Activated CD8-positive, alpha-beta memory T cell treated with anti-CD3 and anti-CD28 coated beads, Interleukin-2, amount 10 ng/mL, durations not matched to agents 7 days and 5 days (primary cell): ENCODE measurements at regions not wholly inside any gene's neighbourhood (a gene's known extent, or its start where the extent isn't known, plus 50 kb on each side); places are given as distances from the start of the nearest gene placed in this dataset.
A peak's percentile ranks its signal among the peaks of the same experiment; 100 is the strongest.

Experiments used
- ATAC-seq: fragments of 150-1000 bp; cut with Tn5 transposase; one replicate; pipeline ENCODE4 v1.10.0; 2021; ENCODE audit warnings: moderate library complexity
- CTCF ChIA-PET: fragments of 350-600 bp; sonication (Branson Sonifier 250); formaldehyde crosslinking; loops from one replicate; lab custom pipeline; 2021; ENCODE audit warnings: antibody characterized with exemption; lab: Charles Lee
- DNase-seq: peaks from one replicate; pipeline ENCODE4 v3.0.0-alpha.2; 2020
- H3K27ac Mint-ChIP-seq: one replicate; pipeline ENCODE4 v1.8.0; 2021; ENCODE audit warnings: mild to moderate bottlenecking, mixed read lengths
- H3K27me3 Mint-ChIP-seq: one replicate; pipeline ENCODE4 v1.8.0; 2021; ENCODE audit warnings: mixed read lengths
- H3K36me3 Mint-ChIP-seq: one replicate; pipeline ENCODE4 v1.8.0; 2021; ENCODE audit warnings: mild to moderate bottlenecking, mixed read lengths
- H3K4me1 Mint-ChIP-seq: one replicate; pipeline ENCODE4 v1.8.0; 2021; ENCODE audit warnings: mixed read lengths
- H3K4me3 Mint-ChIP-seq: one replicate; pipeline ENCODE4 v1.8.0; 2021; ENCODE audit warnings: mild to moderate bottlenecking, moderate library complexity, mixed read lengths
- H3K9me3 Mint-ChIP-seq: one replicate; pipeline ENCODE4 v1.8.0; 2022; ENCODE audit warnings: low read depth, mixed read lengths

GRCh38 chr10:120977897-120978296 lies 126.7 kb downstream of the WDR11 start:
- Mint-ChIP-seq H3K27me3 (peaks cover 41% of the 10 kb centered on the region), H3K36me3 (no peaks in the 10 kb centered on the region), H3K4me1 (peaks cover 3% of the 10 kb centered on the region), H3K27ac (no peak overlapping the region), H3K4me3 (no peak overlapping the region), H3K9me3 (no peaks in the 10 kb centered on the region)
- CTCF ChIA-PET = no interaction called here
- DNase-seq (no peak), ATAC-seq (no peak)

DNA sequence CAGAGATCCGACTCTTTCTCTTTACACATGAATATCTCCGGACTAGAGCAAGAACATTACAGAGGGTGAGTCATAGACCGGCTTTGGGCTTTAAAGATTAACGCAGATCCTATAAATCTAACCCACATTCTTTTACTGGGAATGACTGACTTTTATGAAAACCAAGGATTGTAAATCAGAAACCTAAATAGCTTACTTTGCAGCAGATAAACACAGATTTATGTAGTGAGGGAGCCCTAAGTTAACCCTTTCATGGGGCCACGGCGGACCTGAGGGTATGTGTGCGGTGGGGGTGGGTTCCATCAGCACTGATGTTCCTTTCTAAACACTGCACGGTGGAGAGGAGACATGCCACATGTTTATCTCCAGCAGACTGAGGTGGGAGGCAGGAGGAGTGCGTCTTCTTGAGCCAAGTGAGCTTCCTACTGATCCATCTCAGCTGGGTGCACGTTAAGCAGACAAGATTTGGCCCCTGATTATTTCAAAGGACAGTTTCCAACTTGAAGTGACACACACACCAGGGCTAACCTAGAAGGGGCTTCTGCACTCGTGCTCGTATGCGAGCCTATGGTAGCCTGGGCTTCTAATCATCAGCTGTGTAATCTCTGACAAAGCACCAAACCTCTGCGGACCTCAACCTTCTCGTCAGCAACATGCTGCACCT lies 127.6 kb downstream of the WDR11 start:
- H3K27me3 Mint-ChIP-seq = peaks cover 41% of the 10 kb centered on the region
- H3K4me1 Mint-ChIP-seq = peaks cover 3% of the 10 kb centered on the region
- H3K9me3 Mint-ChIP-seq = no peaks in the 10 kb centered on the region
- H3K27ac Mint-ChIP-seq = no peak overlapping the region
- no peaks in the 10 kb centered on the region for H3K36me3 Mint-ChIP-seq
- ATAC-seq = no peak
- no peak for DNase-seq
- H3K4me3 Mint-ChIP-seq = no peak overlapping the region
- CTCF ChIA-PET = no interaction called here

GRCh38 chr10:120979435-120980278 lies 128.5 kb downstream of the WDR11 start:
- ATAC-seq = no peak
- Mint-ChIP-seq H3K27me3 (peaks cover 41% of the 10 kb centered on the region), H3K9me3 (no peaks in the 10 kb centered on the region), H3K36me3 (no peaks in the 10 kb centered on the region), H3K4me1 (peaks cover 3% of the 10 kb centered on the region), H3K4me3 (peak overlapping the region; percentile 13), H3K27ac (no peak overlapping the region)
- DNase-seq = no peak
- CTCF ChIA-PET = no interaction called here

GRCh38 chr10:120980279-120981255 lies 129.4 kb downstream of the WDR11 start:
- H3K27ac Mint-ChIP-seq = no peak overlapping the region
- DNase-seq (no peak), ATAC-seq (no peak)
- H3K36me3 Mint-ChIP-seq = no peaks in the 10 kb centered on the region
- peaks cover 2% of the 10 kb centered on the region for H3K9me3 Mint-ChIP-seq
- H3K4me3 Mint-ChIP-seq = no peak overlapping the region
- CTCF ChIA-PET = no interaction called here
- peaks cover 3% of the 10 kb centered on the region for H3K4me1 Mint-ChIP-seq
- peaks cover 41% of the 10 kb centered on the region for H3K27me3 Mint-ChIP-seq

DNA sequence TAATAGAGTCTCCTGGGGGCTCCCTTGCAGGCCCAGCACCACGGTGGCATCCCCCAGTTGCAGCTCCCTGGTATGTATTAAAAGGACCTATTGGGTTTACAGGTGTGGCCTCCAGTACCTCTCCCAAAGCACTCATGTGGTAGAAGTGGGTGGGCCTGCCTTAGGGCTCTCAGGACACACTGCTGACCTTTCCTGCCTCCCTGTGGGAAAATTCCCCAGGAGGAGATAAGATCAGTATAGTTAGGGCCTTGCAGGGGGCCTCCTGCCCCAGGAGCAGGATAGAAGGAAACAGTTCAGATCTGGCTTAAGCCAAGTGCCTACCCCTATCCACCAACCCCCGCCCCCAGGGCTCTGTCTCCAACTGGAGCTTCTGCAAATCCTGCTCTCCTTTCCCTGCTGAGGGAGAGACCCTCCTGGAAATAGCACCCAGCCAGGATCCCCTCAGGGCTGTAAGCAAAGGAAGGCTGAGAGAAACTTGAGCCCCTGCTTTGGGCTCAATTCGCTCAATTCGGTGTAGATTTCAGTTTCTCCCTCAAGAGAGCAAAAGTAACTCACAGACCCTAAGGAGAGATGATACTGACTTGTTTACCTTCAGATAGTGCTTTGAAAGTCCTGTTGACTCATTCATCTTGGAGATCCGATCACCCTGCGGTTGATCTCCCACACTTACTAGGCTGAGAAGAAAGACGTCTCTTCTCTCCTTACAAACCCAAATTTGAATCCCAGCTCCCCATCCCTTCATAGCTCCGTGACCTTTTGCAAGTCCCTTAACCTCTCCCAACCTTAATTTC lies 130.6 kb downstream of the WDR11 start:
- H3K36me3 Mint-ChIP-seq = no peaks in the 10 kb centered on the region
- no peak overlapping the region for H3K4me3 Mint-ChIP-seq
- H3K4me1 Mint-ChIP-seq = peaks cover 3% of the 10 kb centered on the region
- no peak for ATAC-seq
- peaks cover 41% of the 10 kb centered on the region for H3K27me3 Mint-ChIP-seq
- no peak for DNase-seq
- no peak overlapping the region for H3K27ac Mint-ChIP-seq
- CTCF ChIA-PET = no interaction called here
- peaks cover 2% of the 10 kb centered on the region for H3K9me3 Mint-ChIP-seq

DNA sequence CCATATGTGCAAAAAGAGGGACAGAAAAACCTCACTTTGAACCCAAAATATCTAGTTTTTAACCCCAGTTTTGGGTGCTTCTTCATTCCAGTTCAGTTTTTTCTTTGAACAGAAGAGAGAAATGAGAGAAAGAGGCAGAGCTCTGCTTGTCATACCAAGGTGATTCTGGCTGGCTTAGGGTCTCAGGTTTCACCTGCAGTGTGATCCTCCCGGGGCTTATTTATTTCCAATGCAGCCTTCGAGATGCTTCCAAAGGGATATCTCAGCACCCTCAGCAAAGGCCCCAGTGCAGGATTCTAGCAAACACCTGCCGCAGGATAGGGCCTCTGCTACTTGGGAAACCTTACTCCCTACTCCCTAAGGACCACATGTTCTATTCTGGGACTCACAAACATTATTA lies 131.3 kb downstream of the WDR11 start:
- Mint-ChIP-seq H3K27ac (no peak overlapping the region), H3K36me3 (no peaks in the 10 kb centered on the region), H3K4me1 (peaks cover 9% of the 10 kb centered on the region), H3K9me3 (peaks cover 2% of the 10 kb centered on the region), H3K4me3 (no peak overlapping the region), H3K27me3 (peaks cover 39% of the 10 kb centered on the region)
- CTCF ChIA-PET = no interaction called here
- no peak for ATAC-seq
- no peak for DNase-seq

GRCh38 chr10:120983721-120984120 lies 132.6 kb downstream of the WDR11 start:
- no peak overlapping the region for H3K27ac Mint-ChIP-seq
- H3K9me3 Mint-ChIP-seq = peaks cover 2% of the 10 kb centered on the region
- no peak for DNase-seq
- peaks cover 28% of the 10 kb centered on the region for H3K27me3 Mint-ChIP-seq
- peaks cover 9% of the 10 kb centered on the region for H3K4me1 Mint-ChIP-seq
- ATAC-seq = no peak
- H3K4me3 Mint-ChIP-seq = no peak overlapping the region
- no peaks in the 10 kb centered on the region for H3K36me3 Mint-ChIP-seq
- CTCF ChIA-PET = interaction anchor here (1.2 kb wide), 1 partner anchor 14 kb away, joined by 3 read pairs; no protein-coding TSS in a partner anchor

DNA sequence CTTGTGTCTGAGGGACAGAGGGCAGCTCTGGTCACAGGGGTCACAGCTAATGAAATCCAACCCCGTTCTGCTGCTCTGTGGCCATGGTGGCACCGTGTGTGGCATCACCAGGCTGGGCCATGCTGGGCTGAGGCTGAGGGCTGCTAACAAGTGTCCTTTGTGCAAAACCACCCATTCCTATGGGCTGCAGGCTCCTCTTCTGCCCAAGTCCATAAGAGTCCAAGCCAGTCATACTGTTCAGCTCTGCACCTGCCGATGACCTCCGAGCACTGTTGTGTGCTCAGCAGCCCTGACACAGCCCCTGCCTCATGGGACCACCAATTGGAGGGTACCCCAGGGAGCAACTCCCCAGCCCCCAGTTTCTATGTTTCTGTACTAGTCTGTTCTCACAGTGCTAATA lies 133.1 kb downstream of the WDR11 start:
- Mint-ChIP-seq H3K4me3 (no peak overlapping the region), H3K9me3 (peaks cover 4% of the 10 kb centered on the region), H3K4me1 (peaks cover 9% of the 10 kb centered on the region), H3K27ac (no peak overlapping the region), H3K36me3 (no peaks in the 10 kb centered on the region), H3K27me3 (peaks cover 23% of the 10 kb centered on the region)
- DNase-seq = no peak
- CTCF ChIA-PET = interaction anchor here (1.2 kb wide), 1 partner anchor 14 kb away, joined by 3 read pairs; no protein-coding TSS in a partner anchor
- ATAC-seq = no peak

GRCh38 chr10:120987359-120987758 lies 136.2 kb downstream of the WDR11 start:
- CTCF ChIA-PET = interaction anchor here (0.6 kb wide), 1 partner anchor 1715 kb away, joined by 3 read pairs; no protein-coding TSS in a partner anchor
- peaks cover 7% of the 10 kb centered on the region for H3K4me1 Mint-ChIP-seq
- DNase-seq = no peak
- peaks cover 5% of the 10 kb centered on the region for H3K9me3 Mint-ChIP-seq
- H3K4me3 Mint-ChIP-seq = no peak overlapping the region
- no peaks in the 10 kb centered on the region for H3K27me3 Mint-ChIP-seq
- no peaks in the 10 kb centered on the region for H3K36me3 Mint-ChIP-seq
- ATAC-seq = no peak
- no peak overlapping the region for H3K27ac Mint-ChIP-seq

GRCh38 chr10:120988751-120989150 lies 137.6 kb downstream of the WDR11 start:
- H3K27me3 Mint-ChIP-seq = no peaks in the 10 kb centered on the region
- DNase-seq (no peak), ATAC-seq (no peak)
- no peak overlapping the region for H3K27ac Mint-ChIP-seq
- peaks cover 8% of the 10 kb centered on the region for H3K9me3 Mint-ChIP-seq
- CTCF ChIA-PET = no interaction called here
- H3K4me3 Mint-ChIP-seq = no peak overlapping the region
- H3K36me3 Mint-ChIP-seq = no peaks in the 10 kb centered on the region
- H3K4me1 Mint-ChIP-seq = peaks cover 7% of the 10 kb centered on the region

GRCh38 chr10:120989279-120989678 lies 138.1 kb downstream of the WDR11 start:
- ATAC-seq = no peak
- peaks cover 7% of the 10 kb centered on the region for H3K4me1 Mint-ChIP-seq
- no peaks in the 10 kb centered on the region for H3K27me3 Mint-ChIP-seq
- H3K4me3 Mint-ChIP-seq = no peak overlapping the region
- H3K27ac Mint-ChIP-seq = no peak overlapping the region
- DNase-seq = no peak
- CTCF ChIA-PET = no interaction called here
- no peaks in the 10 kb centered on the region for H3K36me3 Mint-ChIP-seq
- peaks cover 8% of the 10 kb centered on the region for H3K9me3 Mint-ChIP-seq

GRCh38 chr10:120989996-120990598 lies 138.9 kb downstream of the WDR11 start:
- CTCF ChIA-PET = no interaction called here
- H3K4me1 Mint-ChIP-seq = peaks cover 7% of the 10 kb centered on the region
- no peak overlapping the region for H3K27ac Mint-ChIP-seq
- ATAC-seq = no peak
- no peak for DNase-seq
- no peaks in the 10 kb centered on the region for H3K36me3 Mint-ChIP-seq
- H3K9me3 Mint-ChIP-seq = peaks cover 8% of the 10 kb centered on the region
- H3K27me3 Mint-ChIP-seq = no peaks in the 10 kb centered on the region
- no peak overlapping the region for H3K4me3 Mint-ChIP-seq
